GM12878 (cell line): ENCODE measurements at regions not wholly inside any gene's neighbourhood (a gene's known extent, or its start where the extent isn't known, plus 50 kb on each side); places are given as distances from the start of the nearest gene placed in this dataset.

ENCODE experiments used
- ATAC-seq: fragments of 200-7000 bp; cut with Tn5 transposase; 3 replicates; pipeline ENCODE4 v1.9.1; 2020; ENCODE audit warnings: mild to moderate bottlenecking, moderate library complexity
- BruUV-seq: library from RNA; stranded (reverse); fragments of 400-500 nt; replicated peaks from 2 replicates; lab custom pipeline; 2021; lab: Mats Ljungman, UMichigan
- CTCF ChIA-PET: fragments of 300-600 bp; sonication (Branson Sonifier 250); formaldehyde crosslinking; extraction: SDS; loops from one replicate; lab custom pipeline; 2021; ENCODE audit warnings: inconsistent platforms; lab: Yijun Ruan, JAX
- POLR2A ChIA-PET: fragments of 350-600 bp; formaldehyde crosslinking; extraction: SDS; loops from one replicate; lab custom pipeline; 2021; ENCODE audit warnings: inconsistent platforms; lab: Charles Lee
- RAD21 ChIA-PET: fragments of 300-600 bp; sonication (Branson Sonifier 250); formaldehyde crosslinking; loops from one replicate; lab custom pipeline; 2023; ENCODE audit warnings: antibody characterized with exemption; ENCODE audit not compliant: unreplicated experiment; lab: Charles Lee
- SMC1A ChIA-PET: fragments of 300-600 bp; sonication (Branson Sonifier 250); formaldehyde crosslinking; loops from one replicate; lab custom pipeline; 2023; ENCODE audit not compliant: unreplicated experiment, uncharacterized antibody; lab: Charles Lee
- DNase-seq: peaks from one replicate; pipeline ENCODE4 v3.0.0-alpha.2; 2011; ENCODE audit warnings: low read depth, low spot score
- FAIRE-seq: peaks from 3 replicates; lab custom pipeline; 2011; peaks lifted over from hg19 to GRCh38; lab: Jason Lieb, UNC
- H2AFZ ChIP-seq: 2 replicates; pipeline ENCODE4 v1.6.0; 2011; ENCODE audit warnings: low read depth, low read length, control low read depth; ENCODE audit not compliant: control insufficient read depth
- H3K27ac ChIP-seq: 2 replicates; pipeline ENCODE4 v1.5.1; 2011; ENCODE audit warnings: control low read depth; ENCODE audit not compliant: control insufficient read depth, insufficient read depth
- H3K27me3 ChIP-seq, 2 experiments: replicated peaks in 1 of 2; 2 replicates each; pipeline versions ENCODE4 v1.6.0 to v1.6.1; 2011; ENCODE audit warnings: low read length in 1 of 2; ENCODE audit not compliant: control insufficient read depth in 2 of 2, insufficient read depth in 2 of 2
- H3K36me3 ChIP-seq, 2 experiments: 2 replicates each; pipeline ENCODE4 v1.5.1; 2011; ENCODE audit warnings: low read length in 1 of 2; ENCODE audit not compliant: control insufficient read depth in 2 of 2, insufficient read depth in 2 of 2
- H3K4me1 ChIP-seq: 2 replicates; pipeline ENCODE4 v1.6.1; 2011; ENCODE audit warnings: mild to moderate bottlenecking, low read length, moderate library complexity, mixed read lengths; ENCODE audit not compliant: control insufficient read depth, insufficient read depth
- H3K4me2 ChIP-seq: 2 replicates; pipeline ENCODE4 v1.6.0; 2011; ENCODE audit warnings: control low read depth; ENCODE audit not compliant: control insufficient read depth, insufficient read depth
- H3K4me3 ChIP-seq: fragments of 200-600 bp; sonication (generic); 2 replicates; pipeline ENCODE4 v1.5.1; 2016
- H3K79me2 ChIP-seq: 2 replicates; pipeline ENCODE4 v1.6.0; 2011; ENCODE audit warnings: low read length; ENCODE audit not compliant: control insufficient read depth, insufficient read depth
- H3K9ac ChIP-seq: 2 replicates; pipeline ENCODE4 v1.8.0; 2011; ENCODE audit warnings: low read length, control low read depth, mixed read lengths; ENCODE audit not compliant: control insufficient read depth, insufficient read depth
- H3K9me3 ChIP-seq: replicated peaks from 3 replicates; pipeline ENCODE4 v1.5.1; 2011; ENCODE audit warnings: mild to moderate bottlenecking, low read length; ENCODE audit not compliant: control insufficient read depth, insufficient read depth
- H4K20me1 ChIP-seq: 2 replicates; pipeline ENCODE4 v1.6.0; 2011; ENCODE audit not compliant: control insufficient read depth, insufficient read depth
- BRCA1 ChIP-seq: IDR thresholded peaks from 2 replicates; pipeline ENCODE4 v1.6.1; 2011; ENCODE audit warnings: low read depth, low read length, improper control_type of control experiment
- CREB1 ChIP-seq: IDR thresholded peaks from 2 replicates; pipeline ENCODE4 v1.6.1; 2012; ENCODE audit warnings: low read depth, mild to moderate bottlenecking, inconsistent platforms
- EED ChIP-seq: sonication (generic); IDR thresholded peaks from 2 replicates; pipeline ENCODE4 v1.6.1; 2016; ENCODE audit warnings: antibody characterized with exemption, low read depth
- FOS ChIP-seq: IDR thresholded peaks from 3 replicates; pipeline ENCODE4 v1.6.1; 2011; ENCODE audit warnings: borderline replicate concordance; ENCODE audit not compliant: insufficient read length; ENCODE audit errors: extremely low read depth
- LARP7 ChIP-seq: fragments of 450-650 bp; IDR thresholded peaks from 2 replicates; pipeline ENCODE4 v1.6.1; 2017; ENCODE audit warnings: mild to moderate bottlenecking
- MTA3 ChIP-seq: IDR thresholded peaks from 2 replicates; pipeline ENCODE4 v1.6.1; 2012; ENCODE audit warnings: low read length, inconsistent platforms, borderline replicate concordance
- NFXL1 ChIP-seq: fragments of 450-650 bp; IDR thresholded peaks from 2 replicates; pipeline ENCODE4 v1.6.1; 2017; ENCODE audit warnings: antibody characterized with exemption, mild to moderate bottlenecking, borderline replicate concordance
- NFYA ChIP-seq: IDR thresholded peaks from 2 replicates; pipeline ENCODE4 v1.6.1; 2011; ENCODE audit warnings: low read depth, mild to moderate bottlenecking, low read length, improper control_type of control experiment, borderline replicate concordance
- NR2C2 ChIP-seq: IDR thresholded peaks from 2 replicates; pipeline ENCODE4 v1.6.1; 2011; ENCODE audit warnings: borderline replicate concordance, low read depth; ENCODE audit not compliant: control insufficient read depth, insufficient read length
- POU2F2 ChIP-seq: IDR thresholded peaks from 3 replicates; pipeline ENCODE4 v1.6.1; 2011; ENCODE audit warnings: low read depth, mild to moderate bottlenecking, low read length, borderline replicate concordance
- RAD21 ChIP-seq: IDR thresholded peaks from 2 replicates; pipeline ENCODE4 v1.6.1; 2011; ENCODE audit warnings: mild to moderate bottlenecking, low read depth, low read length, moderate library complexity; ENCODE audit not compliant: insufficient read depth
- SIX5 ChIP-seq: IDR thresholded peaks from 2 replicates; pipeline ENCODE4 v1.6.1; 2011; ENCODE audit warnings: mild to moderate bottlenecking, low read depth, low read length, moderate library complexity; ENCODE audit not compliant: severe bottlenecking
- SMARCA5 ChIP-seq: fragments of 450-650 bp; IDR thresholded peaks from 2 replicates; pipeline ENCODE4 v1.6.1; 2017; ENCODE audit warnings: mild to moderate bottlenecking
- SPI1 ChIP-seq: IDR thresholded peaks from 2 replicates; pipeline ENCODE4 v1.6.1; 2011; ENCODE audit warnings: low read depth, mild to moderate bottlenecking, low read length, moderate library complexity, borderline replicate concordance; ENCODE audit not compliant: insufficient read depth
- TAF1 ChIP-seq: IDR thresholded peaks from 2 replicates; pipeline ENCODE4 v1.6.1; 2011; ENCODE audit warnings: mild to moderate bottlenecking, low read depth, low read length, borderline replicate concordance
- TCF7 ChIP-seq: IDR thresholded peaks from 2 replicates; pipeline ENCODE4 v1.6.1; 2014; ENCODE audit warnings: antibody characterized with exemption, borderline replicate concordance
- ZNF622 ChIP-seq: fragments of 450-650 bp; IDR thresholded peaks from 2 replicates; pipeline ENCODE4 v1.6.1; 2017; ENCODE audit warnings: mild to moderate bottlenecking, inconsistent platforms
- WGBS: methylation state at CpG from one replicate; pipeline ENCODE4 v1.1.6; 2016; ENCODE audit warnings: low lambda C conversion rate; ENCODE audit not compliant: insufficient replicate concordance, insufficient coverage; ENCODE audit errors: missing lambda C conversion rate; 5-methylcytosine and 5-hydroxymethylcytosine counted together
- in situ Hi-C: fragments of 300-500 bp; cut with MboI; formaldehyde crosslinking; loops from 9 replicates; pipeline ENCODE4 v1.14.3; 2018; ENCODE audit warnings: mixed read lengths
- intact Hi-C: fragments of 100-400 bp; cut with micrococcal nuclease; formaldehyde crosslinking; loops from one replicate; pipeline ENCODE4 v1.14.2; 2022; ENCODE audit not compliant: unreplicated experiment
- TF ChIP-seq, protein P1 (sequence below): fragments of 150-350 bp; IDR thresholded peaks from 2 replicates; pipeline ENCODE4 v1.6.1; 2016; ENCODE audit warnings: low read depth, low read length

DNA sequence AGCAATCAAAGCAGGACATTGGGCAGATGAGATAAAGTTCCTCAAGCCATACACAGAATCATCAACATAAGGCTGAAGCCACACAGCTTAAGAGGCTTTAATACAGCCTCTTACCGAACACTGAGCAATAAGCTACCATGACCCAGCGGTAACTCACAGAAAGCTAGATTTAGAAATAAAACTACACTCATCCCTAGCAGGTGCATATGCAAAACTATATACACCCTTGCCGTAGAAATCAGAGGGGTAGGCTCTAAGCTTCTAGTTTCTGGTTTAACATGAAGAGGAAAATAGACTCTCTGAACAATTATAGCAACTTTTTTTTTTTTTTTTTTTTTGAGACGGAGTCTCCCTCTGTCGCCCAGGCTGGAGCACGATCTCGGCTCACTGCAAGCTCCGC is 428.8 kb upstream of the FIGN start:
- intact Hi-C loops: no loop called here
- in situ Hi-C loops: no loop called here
- BruUV-seq: no TSS peak
- CTCF ChIA-PET: interaction anchor here (0.6 kb wide), 1 partner anchor 265 kb away, joined by 3 read pairs; no protein-coding TSS in a partner anchor
- H3K9me3 ChIP-seq: no peaks in the 10 kb centered on the region
- 19% methylated on average over 3 of the region's 8 CpGs for WGBS
- ATAC-seq: no peak
- H3K27me3 ChIP-seq: no peaks in the 10 kb centered on the region
- no peak for DNase-seq
- no peak overlapping the region for H3K4me3 ChIP-seq
- no peak for FAIRE-seq
- H2AFZ ChIP-seq: no peak overlapping the region
- H3K79me2 ChIP-seq: no peaks in the 10 kb centered on the region
- no peaks in the 10 kb centered on the region for H3K36me3 ChIP-seq
- TF ChIP-seq SIX5: no peak
- no peak for TF ChIP-seq EED
- TF ChIP-seq ZNF622: no peak
- no peak for TF ChIP-seq MTA3
- no peak for TF ChIP-seq FOS
- H3K27ac ChIP-seq: no peak overlapping the region
- H3K9ac ChIP-seq: no peak overlapping the region
- no peaks in the 10 kb centered on the region for H3K4me1 ChIP-seq
- POLR2A ChIA-PET: no interaction called here
- H3K4me2 ChIP-seq: no peak overlapping the region
- SMC1A ChIA-PET: no interaction called here
- H4K20me1 ChIP-seq: no peaks in the 10 kb centered on the region
- RAD21 ChIA-PET: no interaction called here

DNA sequence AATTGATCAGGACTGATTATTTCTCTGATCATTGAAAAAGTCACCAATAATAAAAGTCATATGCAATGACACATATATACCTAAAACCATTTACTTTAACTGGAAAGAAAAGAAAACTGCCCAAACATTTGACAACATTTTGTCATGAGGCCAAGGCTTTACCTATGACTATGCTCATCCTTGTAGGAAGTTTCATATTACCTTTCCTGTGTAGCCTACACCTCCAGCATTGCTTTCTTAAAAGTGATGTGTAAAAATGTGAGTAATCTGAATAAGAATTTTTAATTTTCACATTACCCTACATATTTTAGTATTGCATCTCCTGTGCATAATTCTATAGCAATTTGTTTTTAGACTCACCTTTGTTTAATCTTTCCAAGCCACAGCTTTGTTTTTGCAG is 419.8 kb upstream of the FIGN start:
- RAD21 ChIA-PET: no interaction called here
- no peak overlapping the region for H3K27ac ChIP-seq
- no TSS peak for BruUV-seq
- FAIRE-seq (no peak), DNase-seq (no peak), ATAC-seq (no peak)
- SMC1A ChIA-PET: no interaction called here
- H2AFZ ChIP-seq: no peak overlapping the region
- POLR2A ChIA-PET: no interaction called here
- no peaks in the 10 kb centered on the region for H3K9me3 ChIP-seq
- H4K20me1 ChIP-seq: no peaks in the 10 kb centered on the region
- CTCF ChIA-PET: interaction anchor here (0.5 kb wide), 1 partner anchor 75 kb away, joined by 3 read pairs; no protein-coding TSS in a partner anchor
- in situ Hi-C loops (no loop called here), intact Hi-C loops (no loop called here)
- no peak overlapping the region for H3K9ac ChIP-seq
- H3K4me3 ChIP-seq: no peak overlapping the region
- H3K27me3 ChIP-seq: no peaks in the 10 kb centered on the region
- H3K4me1 ChIP-seq: no peaks in the 10 kb centered on the region
- H3K36me3 ChIP-seq: no peaks in the 10 kb centered on the region
- H3K4me2 ChIP-seq: no peak overlapping the region
- H3K79me2 ChIP-seq: no peaks in the 10 kb centered on the region
- no peak for TF ChIP-seq TAF1
- no peak for TF ChIP-seq SPI1
- TF ChIP-seq, protein P1, sequence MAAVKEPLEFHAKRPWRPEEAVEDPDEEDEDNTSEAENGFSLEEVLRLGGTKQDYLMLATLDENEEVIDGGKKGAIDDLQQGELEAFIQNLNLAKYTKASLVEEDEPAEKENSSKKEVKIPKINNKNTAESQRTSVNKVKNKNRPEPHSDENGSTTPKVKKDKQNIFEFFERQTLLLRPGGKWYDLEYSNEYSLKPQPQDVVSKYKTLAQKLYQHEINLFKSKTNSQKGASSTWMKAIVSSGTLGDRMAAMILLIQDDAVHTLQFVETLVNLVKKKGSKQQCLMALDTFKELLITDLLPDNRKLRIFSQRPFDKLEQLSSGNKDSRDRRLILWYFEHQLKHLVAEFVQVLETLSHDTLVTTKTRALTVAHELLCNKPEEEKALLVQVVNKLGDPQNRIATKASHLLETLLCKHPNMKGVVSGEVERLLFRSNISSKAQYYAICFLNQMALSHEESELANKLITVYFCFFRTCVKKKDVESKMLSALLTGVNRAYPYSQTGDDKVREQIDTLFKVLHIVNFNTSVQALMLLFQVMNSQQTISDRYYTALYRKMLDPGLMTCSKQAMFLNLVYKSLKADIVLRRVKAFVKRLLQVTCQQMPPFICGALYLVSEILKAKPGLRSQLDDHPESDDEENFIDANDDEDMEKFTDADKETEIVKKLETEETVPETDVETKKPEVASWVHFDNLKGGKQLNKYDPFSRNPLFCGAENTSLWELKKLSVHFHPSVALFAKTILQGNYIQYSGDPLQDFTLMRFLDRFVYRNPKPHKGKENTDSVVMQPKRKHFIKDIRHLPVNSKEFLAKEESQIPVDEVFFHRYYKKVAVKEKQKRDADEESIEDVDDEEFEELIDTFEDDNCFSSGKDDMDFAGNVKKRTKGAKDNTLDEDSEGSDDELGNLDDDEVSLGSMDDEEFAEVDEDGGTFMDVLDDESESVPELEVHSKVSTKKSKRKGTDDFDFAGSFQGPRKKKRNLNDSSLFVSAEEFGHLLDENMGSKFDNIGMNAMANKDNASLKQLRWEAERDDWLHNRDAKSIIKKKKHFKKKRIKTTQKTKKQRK: no peak
- TF ChIP-seq RAD21: no peak
- no peak for TF ChIP-seq CREB1
- no peak for TF ChIP-seq SMARCA5
- TF ChIP-seq FOS: no peak
- TF ChIP-seq POU2F2: no peak
- TF ChIP-seq NFXL1: no peak
- TF ChIP-seq BRCA1: no peak
- no peak for TF ChIP-seq TCF7
- no peak for TF ChIP-seq NFYA
- TF ChIP-seq NR2C2: no peak
- TF ChIP-seq LARP7: no peak
